C4-2B (cell line): ENCODE measurements at regions not wholly inside any gene's neighbourhood (a gene's known extent, or its start where the extent isn't known, plus 50 kb on each side); places are given as distances from the start of the nearest gene placed in this dataset.
"Not testable (repeated sequence)": the region's sequence is repeated elsewhere in the genome, so short reads cannot be mapped to it uniquely, and the experiment has no call there.

Source experiments
- H3K27ac ChIP-seq: fragments of 450-650 bp; 2 replicates; pipeline ENCODE4 v1.5.1; 2017
- ZFX ChIP-seq: fragments of 450-650 bp; IDR thresholded peaks from 2 replicates; pipeline ENCODE4 v1.6.1; 2017
- TF ChIP-seq, protein P1 (sequence below): fragments of 450-650 bp; conservative IDR thresholded peaks from 2 replicates; pipeline ENCODE4 v1.5.1; 2017; ENCODE audit warnings: mild to moderate bottlenecking

DNA sequence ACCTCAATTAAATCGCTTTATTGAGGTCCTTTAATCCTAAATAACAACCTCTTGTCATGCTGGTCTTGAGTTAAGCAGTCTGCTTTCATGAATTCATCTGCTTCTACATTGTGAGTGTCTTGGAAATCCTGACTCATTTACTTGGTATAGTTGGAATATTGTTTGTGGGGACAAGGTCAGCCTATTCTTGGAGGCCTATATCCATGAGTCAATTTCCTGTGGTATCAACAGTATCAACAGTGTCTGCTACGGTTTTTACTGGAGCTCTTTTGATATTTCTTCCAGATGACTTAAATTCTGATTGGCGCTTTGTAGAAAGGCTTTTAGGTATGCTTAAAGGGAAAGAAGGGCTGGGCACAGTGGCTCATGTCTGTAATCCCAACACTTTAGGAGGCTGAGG, 71.2 kb upstream of the PARP8 start:
- TF ChIP-seq, protein P1, sequence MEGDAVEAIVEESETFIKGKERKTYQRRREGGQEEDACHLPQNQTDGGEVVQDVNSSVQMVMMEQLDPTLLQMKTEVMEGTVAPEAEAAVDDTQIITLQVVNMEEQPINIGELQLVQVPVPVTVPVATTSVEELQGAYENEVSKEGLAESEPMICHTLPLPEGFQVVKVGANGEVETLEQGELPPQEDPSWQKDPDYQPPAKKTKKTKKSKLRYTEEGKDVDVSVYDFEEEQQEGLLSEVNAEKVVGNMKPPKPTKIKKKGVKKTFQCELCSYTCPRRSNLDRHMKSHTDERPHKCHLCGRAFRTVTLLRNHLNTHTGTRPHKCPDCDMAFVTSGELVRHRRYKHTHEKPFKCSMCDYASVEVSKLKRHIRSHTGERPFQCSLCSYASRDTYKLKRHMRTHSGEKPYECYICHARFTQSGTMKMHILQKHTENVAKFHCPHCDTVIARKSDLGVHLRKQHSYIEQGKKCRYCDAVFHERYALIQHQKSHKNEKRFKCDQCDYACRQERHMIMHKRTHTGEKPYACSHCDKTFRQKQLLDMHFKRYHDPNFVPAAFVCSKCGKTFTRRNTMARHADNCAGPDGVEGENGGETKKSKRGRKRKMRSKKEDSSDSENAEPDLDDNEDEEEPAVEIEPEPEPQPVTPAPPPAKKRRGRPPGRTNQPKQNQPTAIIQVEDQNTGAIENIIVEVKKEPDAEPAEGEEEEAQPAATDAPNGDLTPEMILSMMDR, result no peak
- TF ChIP-seq ZFX, result no peak
- no peak overlapping the region for H3K27ac ChIP-seq

DNA sequence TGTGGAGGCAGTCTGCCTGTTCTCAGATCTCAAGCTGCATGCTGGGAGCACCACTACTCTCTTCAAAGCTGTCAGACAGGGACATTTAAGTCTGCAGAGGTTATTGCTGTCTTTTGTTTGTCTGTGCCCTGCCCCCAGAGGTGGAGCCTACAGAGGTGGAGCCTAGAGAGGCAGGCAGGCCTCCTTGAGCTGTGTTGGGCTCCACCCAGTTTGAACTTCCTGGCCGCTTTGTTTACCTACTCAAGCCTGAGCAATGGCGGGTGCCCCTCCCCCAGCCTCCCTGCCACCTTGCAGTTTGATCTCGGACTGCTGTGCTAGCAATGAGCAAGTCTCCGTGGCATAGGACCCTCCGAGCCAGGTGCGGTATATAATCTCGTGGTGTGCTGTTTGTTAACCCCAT, 64.9 kb upstream of the PARP8 start:
- not testable (repeated sequence) for H3K27ac ChIP-seq

DNA sequence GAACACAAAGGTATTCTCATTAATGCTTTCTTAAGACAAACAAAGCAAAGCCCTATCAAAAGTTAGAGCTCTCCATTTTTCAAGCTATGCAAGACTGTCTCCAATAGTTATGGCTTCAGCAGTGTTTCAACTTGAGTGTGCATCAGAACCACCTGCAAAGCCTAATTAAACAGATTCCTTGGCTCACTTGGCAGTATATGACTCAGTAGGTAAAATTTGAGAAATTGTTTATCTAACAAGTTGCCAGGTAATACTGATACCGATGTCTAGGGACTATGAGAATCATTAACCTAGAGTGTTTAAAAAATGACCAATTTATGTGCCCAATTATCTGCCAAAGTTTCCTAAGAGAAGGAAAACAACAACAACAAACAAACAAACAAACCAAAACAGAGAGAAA, 60.3 kb upstream of the PARP8 start:
- no peak for TF ChIP-seq ZFX
- TF ChIP-seq, protein P1, result no peak
- H3K27ac ChIP-seq, result no peak overlapping the region

DNA sequence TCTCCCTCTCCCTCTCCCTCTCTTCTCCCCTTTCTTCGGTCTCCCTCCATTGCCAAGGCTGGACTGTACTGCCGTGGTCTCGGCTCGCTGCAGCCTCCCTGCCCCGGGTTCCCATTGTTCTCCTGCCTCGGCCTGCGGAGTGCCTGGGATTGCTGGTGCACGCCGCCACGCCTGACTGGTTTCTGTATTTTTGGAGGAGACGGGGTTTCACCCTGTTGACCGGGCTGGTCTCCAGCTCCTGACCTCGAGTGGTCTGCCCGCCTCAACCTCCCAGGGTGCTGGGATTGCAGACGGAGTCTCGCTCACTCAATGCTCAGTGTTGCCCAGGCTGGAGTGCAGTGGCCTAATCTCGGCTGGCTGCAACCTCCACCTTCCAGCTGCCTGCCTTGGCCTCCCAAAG, 59.0 kb upstream of the PARP8 start:
- not testable (repeated sequence) for H3K27ac ChIP-seq

DNA sequence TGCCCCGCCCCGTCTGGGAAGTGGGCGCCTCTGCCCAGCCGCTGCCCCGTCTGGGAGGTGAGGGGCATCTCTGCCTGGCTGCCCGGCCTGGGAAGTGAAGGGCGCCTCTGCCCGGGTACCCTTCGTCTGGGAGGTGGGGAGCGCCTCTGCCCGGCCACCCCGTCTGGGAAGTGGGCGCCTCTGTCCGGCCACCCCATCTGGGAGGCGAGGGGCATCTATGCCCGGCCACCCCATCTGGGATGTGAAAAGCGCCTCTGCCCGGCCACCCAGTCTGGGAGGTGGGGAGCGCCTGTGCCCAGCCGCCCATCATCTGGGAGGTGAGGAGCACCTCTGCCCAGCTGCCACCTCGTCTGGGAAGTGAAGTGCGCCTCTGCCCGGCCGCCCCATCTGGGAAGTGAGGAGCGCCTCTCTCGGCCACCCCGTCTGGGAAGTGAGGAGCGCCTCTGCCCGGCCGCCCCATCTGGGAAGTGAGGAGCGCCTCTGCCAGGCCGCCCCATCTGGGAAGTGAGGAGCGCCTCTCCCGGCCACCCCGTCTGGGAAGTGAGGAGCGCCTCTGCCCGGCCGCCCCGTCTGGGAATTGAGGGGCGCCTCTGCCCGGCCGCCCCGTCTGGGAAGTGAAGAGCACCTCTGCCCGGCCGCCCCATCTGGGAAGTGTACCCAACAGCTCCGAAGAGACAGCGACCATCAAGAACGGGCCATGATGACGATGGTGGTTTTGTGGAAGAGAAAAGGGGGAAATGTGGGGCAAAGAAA, 58.3 kb upstream of the PARP8 start:
- not testable (repeated sequence) for H3K27ac ChIP-seq

DNA sequence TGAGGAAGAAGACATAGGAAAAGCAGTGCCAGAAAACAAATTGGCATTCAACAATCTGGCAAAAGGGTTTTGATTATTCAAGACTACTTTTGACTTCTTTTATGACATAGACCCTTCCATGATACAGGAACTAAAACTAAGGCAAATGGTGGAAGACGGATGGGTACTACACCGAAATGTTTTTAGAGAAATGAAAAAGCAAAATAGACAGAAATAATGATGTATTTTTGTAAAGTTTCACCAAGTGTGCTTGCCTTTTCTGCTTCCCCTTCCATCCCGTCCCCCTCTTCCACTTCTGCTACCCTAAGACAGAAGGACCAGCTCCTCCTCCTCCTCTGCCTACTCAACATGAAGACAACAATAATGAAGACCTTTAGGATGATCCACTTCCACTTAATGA, 53.4 kb upstream of the PARP8 start:
- H3K27ac ChIP-seq, result not testable (repeated sequence)
